ENCODE measurements at regions not wholly inside any gene's neighbourhood (a gene's known extent, or its start where the extent isn't known, plus 50 kb on each side); places are given as distances from the start of the nearest gene placed in this dataset.

DNA sequence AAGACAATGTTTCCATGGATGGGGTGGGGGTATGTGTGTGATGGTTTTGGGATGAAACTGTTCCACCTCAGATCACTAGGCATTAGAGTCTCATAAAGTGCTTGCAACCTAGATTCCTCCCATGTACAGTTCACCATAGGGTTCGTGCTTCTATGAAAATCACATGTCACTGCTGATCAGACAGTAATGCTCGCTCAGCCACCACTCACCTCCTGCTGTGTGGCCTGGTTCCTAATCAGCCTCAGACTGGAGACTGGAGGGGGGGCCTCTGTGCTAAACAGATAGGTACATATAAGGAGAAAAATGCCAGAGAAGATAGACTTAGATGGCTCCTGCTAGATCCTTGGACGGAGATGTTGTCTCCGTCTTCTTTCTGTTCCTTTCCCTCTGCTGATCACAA, 1296.9 kb upstream of the SEL1L start:
- Mint-ChIP-seq H3K27ac (no peak overlapping the region), H3K4me1 (no peaks in the 10 kb centered on the region), H3K27me3 (no peaks in the 10 kb centered on the region), H3K9me3 (no peaks in the 10 kb centered on the region), H3K36me3 (no peaks in the 10 kb centered on the region), H3K4me3 (no peak overlapping the region)
- DNase-seq (no peak), ATAC-seq (replicated peaks) (no peak)

DNA sequence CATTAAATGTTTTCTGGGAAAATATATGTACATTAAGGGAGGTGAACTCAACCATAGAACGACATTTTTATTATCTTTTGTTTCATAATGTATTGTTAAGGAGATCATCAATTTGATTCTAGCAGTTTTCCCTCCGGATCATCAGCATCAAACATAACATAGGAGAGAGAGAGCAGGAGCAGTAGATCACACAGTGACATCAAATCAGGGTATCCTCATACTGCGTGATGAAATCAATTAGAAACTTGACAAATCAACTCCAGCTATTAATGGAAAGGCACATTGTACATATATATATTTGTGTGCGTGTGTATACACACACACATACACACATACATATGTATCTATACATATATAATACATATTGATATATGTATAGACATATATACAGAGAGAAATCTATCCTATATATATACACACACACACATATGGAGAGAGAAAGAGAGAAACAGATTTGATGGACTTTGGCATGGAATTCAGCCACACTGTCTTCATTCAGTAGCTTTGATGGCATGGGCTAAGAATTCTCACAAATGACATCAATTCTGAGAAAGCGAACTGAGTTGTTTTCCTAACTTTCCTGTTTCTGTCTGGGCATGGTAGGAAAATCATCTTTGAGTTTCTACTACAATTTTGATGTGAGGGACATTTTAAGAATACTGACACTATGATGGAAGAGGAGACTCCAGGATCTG, 1302.8 kb upstream of the SEL1L start:
- Mint-ChIP-seq H3K4me3 (no peak overlapping the region), H3K36me3 (no peaks in the 10 kb centered on the region), H3K27ac (no peak overlapping the region), H3K4me1 (no peaks in the 10 kb centered on the region), H3K27me3 (no peaks in the 10 kb centered on the region), H3K9me3 (no peaks in the 10 kb centered on the region)
- ATAC-seq (replicated peaks) (no peak), DNase-seq (no peak)

DNA sequence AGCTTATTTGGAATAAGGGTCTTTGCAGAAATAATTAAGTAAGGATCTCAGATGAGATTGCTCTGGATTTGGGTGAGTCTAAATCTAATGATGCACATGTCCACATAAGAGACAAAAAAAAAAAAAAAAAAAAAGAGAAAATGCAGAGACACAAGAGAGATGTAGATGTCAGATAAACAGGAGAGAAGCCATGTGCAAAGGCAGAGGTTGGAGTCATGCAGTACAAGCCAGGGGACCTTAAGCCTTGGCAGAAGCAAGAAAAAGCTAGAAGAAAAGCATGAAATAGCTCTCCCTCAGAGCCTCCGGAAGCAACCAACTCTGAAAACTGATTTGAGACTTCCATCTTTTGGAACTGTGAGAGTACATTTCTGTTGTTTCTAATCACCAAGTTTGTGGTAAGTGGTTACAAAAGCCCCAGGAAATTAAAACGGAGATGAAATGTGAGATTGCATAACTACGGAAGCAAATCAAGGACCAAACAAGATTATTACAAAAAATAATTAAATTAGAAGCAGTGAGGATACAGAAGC, 1304.0 kb upstream of the SEL1L start:
- ATAC-seq (replicated peaks), result no peak
- Mint-ChIP-seq H3K27ac (no peak overlapping the region), H3K4me3 (no peak overlapping the region), H3K36me3 (no peaks in the 10 kb centered on the region), H3K9me3 (no peaks in the 10 kb centered on the region), H3K27me3 (no peaks in the 10 kb centered on the region), H3K4me1 (no peaks in the 10 kb centered on the region)
- DNase-seq, result no peak

DNA sequence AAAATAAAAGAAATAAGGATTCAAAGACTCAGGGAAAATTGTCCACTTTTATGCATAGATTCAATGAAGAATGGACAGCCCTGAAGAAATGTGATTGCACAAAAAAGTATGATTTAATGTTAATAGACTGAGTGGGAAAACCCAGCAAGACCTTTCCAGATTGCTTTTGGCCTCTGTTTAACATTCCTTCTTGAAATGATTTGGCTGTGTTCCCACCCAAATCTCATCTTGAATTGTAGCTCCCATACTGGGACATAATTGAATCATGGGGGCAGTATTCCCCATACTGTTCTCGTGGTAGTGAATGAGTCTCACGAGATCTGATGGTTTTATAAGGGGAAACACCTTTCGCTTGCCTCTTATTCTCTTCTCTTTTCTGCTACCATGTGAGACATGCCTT, 1316.9 kb upstream of the SEL1L start:
- no peak for DNase-seq
- no peaks in the 10 kb centered on the region for H3K4me1 Mint-ChIP-seq
- no peak overlapping the region for H3K4me3 Mint-ChIP-seq
- no peaks in the 10 kb centered on the region for H3K36me3 Mint-ChIP-seq
- H3K27ac Mint-ChIP-seq, result no peak overlapping the region
- no peaks in the 10 kb centered on the region for H3K27me3 Mint-ChIP-seq
- peaks cover 3 to 5% of the 10 kb centered on the region in 2 donors for H3K9me3 Mint-ChIP-seq
- ATAC-seq (replicated peaks), result no peak

DNA sequence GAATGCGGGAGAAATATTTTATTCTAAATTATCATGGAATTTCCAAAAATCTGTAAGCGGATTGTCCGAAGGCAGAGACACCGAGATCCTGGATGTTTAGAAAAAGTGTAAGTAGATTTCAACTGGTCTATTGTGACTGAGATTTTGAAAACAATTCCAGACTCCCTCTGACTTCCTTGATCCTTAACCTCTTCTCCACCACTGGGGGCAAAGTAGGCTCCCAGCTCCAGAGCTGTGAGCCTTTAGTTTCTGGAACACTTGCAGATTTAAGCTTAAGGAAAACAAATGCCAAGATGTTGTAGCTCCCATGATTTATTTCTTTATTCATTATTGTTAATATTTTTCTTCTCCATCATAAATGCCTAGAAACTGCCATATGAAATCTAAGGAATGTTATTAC, 1320.5 kb upstream of the SEL1L start:
- no peaks in the 10 kb centered on the region for H3K4me1 Mint-ChIP-seq

DNA sequence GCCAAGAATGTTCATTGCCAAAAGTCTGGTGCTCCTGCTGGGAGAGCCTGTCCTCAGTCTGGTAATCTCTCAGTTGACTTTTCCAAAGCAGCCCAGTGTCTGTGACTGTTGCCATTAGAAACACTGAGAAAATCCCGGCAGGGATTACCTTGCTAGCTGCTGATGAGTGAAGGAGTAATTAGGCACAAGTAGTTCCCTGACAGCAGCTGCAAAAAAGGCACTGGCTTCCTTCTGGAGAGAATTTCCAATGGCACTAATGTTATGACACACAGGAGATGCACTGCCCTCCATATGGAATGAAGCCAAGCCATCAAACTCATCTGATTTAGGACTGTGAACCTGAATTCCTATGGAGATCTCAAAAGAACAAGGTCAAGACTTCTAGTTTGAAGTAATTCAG, 1321.2 kb upstream of the SEL1L start:
- Mint-ChIP-seq H3K27ac (no peak overlapping the region), H3K27me3 (no peaks in the 10 kb centered on the region), H3K36me3 (no peaks in the 10 kb centered on the region), H3K4me1 (no peaks in the 10 kb centered on the region), H3K9me3 (no peaks in the 10 kb centered on the region), H3K4me3 (no peak overlapping the region)
- ATAC-seq (replicated peaks) (no peak), DNase-seq (no peak)

More for the DNA sequence above, 1320.5 kb upstream of the SEL1L start:
- peaks cover 2 to 4% of the 10 kb centered on the region in 2 donors for H3K9me3 Mint-ChIP-seq
- H3K27me3 Mint-ChIP-seq, result no peaks in the 10 kb centered on the region
- ATAC-seq (replicated peaks) (no peak), DNase-seq (no peak)
- no peak overlapping the region for H3K4me3 Mint-ChIP-seq
- no peaks in the 10 kb centered on the region for H3K36me3 Mint-ChIP-seq
- H3K27ac Mint-ChIP-seq, result no peak overlapping the region

DNA sequence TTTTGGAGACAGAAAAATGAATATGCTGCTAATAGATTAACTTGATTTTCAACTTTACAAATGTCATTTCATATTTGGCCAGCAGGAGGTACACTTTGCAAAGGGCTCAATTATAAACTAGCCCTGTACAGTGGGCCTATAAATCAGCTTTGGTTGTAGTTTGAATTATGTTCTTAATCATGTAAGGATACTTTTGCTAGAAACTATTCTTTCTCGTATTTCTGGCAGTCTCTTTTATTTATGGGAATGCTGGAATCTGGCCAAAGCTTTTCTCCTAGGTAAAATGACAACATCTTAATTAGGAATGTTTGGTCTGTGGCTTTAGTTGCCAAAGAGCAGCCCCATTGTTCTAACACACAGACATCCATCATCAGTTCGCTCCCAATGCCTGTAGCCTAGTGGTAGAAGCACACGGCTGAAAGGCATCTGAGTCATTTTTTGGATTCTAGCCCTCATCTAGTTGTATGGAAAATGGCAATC, 1322.3 kb upstream of the SEL1L start:
- DNase-seq, result no peak
- H3K9me3 Mint-ChIP-seq, result peaks cover 1 to 3% of the 10 kb centered on the region in 2 donors
- no peaks in the 10 kb centered on the region for H3K27me3 Mint-ChIP-seq
- no peaks in the 10 kb centered on the region for H3K4me1 Mint-ChIP-seq
- no peak overlapping the region for H3K27ac Mint-ChIP-seq
- H3K36me3 Mint-ChIP-seq, result no peaks in the 10 kb centered on the region
- H3K4me3 Mint-ChIP-seq, result no peak overlapping the region
- no peak for ATAC-seq (replicated peaks)

DNA sequence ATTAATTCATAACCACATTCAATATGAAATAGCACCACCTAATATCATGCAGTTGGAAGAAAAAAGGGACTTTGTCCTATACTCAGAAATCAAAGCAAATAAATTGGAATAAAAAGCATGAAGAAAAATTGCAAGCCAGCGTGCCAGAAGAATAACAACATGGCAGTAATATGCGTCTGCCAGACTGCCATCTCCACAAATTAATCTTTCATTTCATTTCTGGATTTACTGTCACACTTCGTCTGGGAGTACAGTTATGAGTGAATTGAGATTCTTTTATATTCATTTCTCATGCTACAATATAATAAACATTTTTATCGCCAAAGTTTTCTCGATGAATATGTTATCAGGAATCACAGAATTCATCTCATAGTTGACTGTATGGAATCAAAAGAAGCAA, 1327.7 kb upstream of the SEL1L start:
- Mint-ChIP-seq H3K4me1 (no peaks in the 10 kb centered on the region), H3K36me3 (no peaks in the 10 kb centered on the region), H3K4me3 (no peak overlapping the region), H3K9me3 (peaks cover 7 to 9% of the 10 kb centered on the region in 2 donors), H3K27me3 (no peaks in the 10 kb centered on the region), H3K27ac (no peak overlapping the region)
- ATAC-seq (replicated peaks) (no peak), DNase-seq (no peak)

DNA sequence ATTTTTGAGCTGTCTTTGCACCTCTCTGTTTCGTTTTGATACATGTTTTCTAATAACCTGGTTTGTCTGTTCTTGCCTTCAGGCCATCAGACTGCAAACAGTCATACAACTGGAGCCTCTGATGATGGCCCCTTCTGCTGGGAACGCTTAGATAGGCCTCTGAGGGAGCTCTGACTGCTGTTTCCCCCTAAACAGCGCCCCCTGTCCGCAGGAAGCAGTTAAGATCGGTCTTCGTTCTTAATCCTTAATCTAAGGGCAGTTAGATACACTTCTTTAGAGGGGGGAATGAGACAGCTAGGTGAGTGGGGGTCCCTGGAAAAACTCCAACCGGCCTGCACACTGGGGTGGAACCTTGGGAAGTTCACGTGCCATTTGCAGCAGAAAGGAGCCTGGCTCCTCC, 1338.8 kb upstream of the SEL1L start:
- Mint-ChIP-seq H3K4me3 (no peak overlapping the region), H3K27ac (no peak overlapping the region), H3K27me3 (no peaks in the 10 kb centered on the region), H3K9me3 (peaks cover 5 to 8% of the 10 kb centered on the region in 2 donors), H3K4me1 (no peaks in the 10 kb centered on the region), H3K36me3 (no peaks in the 10 kb centered on the region)
- no peak for ATAC-seq (replicated peaks)
- DNase-seq, result no peak

DNA sequence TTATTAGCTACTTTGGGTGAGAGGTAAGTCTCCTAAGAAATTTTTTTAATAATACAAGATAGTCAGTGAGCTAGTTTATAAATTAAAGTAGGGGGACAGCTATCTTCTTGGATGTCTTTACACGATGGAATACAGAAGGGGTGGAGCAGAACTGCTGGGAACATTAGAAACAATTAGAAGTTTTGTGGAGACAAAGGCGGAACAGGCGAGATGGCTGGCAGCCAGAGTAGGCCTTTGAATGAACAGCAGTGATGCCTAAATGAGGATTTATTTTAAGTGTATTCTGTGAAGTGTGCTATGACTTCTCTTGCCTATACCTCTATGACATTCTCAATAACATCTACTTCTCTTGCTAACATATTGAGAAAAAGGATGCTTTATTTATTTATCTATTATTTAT, 1345.3 kb upstream of the SEL1L start:
- H3K4me3 Mint-ChIP-seq, result no peak overlapping the region
- peaks cover 3 to 4% of the 10 kb centered on the region in 2 donors for H3K9me3 Mint-ChIP-seq
- no peaks in the 10 kb centered on the region for H3K4me1 Mint-ChIP-seq
- ATAC-seq (replicated peaks) (no peak), DNase-seq (no peak)
- H3K36me3 Mint-ChIP-seq, result no peaks in the 10 kb centered on the region
- H3K27ac Mint-ChIP-seq, result no peak overlapping the region
- H3K27me3 Mint-ChIP-seq, result no peaks in the 10 kb centered on the region

DNA sequence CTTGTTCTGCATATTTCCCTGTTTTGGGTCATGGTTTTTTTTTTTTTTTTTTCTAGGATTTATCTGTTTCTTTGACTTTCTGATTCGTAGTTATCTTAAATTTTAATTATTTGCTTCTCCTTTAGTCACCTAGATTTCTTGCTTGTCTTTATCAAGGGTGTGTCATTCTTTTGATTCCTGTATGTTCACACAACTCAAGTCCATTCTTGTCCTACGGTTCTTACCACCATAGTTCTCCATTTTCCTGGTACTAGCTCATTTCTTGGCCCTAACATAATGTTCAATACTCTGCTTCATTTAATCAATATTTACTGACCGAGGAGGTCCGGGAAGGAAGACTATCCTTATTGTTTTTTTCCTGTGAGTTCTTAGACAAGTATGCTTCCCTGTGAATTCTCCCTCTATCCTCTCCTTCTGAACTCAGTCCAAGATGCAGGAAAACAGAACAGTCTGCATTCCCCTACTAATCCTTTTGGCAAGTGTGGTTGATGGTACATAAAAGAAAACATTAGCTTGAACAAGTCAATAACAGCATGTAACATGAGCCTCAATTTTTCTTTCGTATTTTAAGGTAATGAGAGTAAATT, 1346.4 kb upstream of the SEL1L start:
- H3K36me3 Mint-ChIP-seq, result no peaks in the 10 kb centered on the region
- H3K4me3 Mint-ChIP-seq, result no peak overlapping the region
- no peaks in the 10 kb centered on the region for H3K27me3 Mint-ChIP-seq
- H3K4me1 Mint-ChIP-seq, result no peaks in the 10 kb centered on the region
- H3K9me3 Mint-ChIP-seq, result peaks cover 2 to 3% of the 10 kb centered on the region in 2 donors
- no peak overlapping the region for H3K27ac Mint-ChIP-seq
- ATAC-seq (replicated peaks) (no peak), DNase-seq (no peak)

DNA sequence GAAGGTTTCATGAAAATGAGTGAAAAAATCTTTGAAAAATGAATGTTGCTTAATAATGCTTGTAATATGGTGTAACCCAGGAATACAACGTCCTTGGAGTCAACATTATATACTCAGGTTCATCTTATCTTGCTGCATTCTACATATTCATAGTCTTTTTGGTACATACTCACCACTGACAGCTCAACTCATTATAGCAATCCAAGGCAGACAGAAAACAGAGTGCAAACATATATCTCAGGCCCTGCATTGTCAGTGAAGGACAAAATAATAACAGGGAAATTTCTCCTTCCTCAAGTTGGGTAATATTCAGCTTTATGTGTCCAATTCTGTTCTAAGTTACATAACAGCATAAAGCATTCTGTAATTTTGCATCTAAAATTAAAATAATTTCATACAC, 1353.0 kb upstream of the SEL1L start:
- Mint-ChIP-seq H3K27ac (no peak overlapping the region), H3K36me3 (no peaks in the 10 kb centered on the region), H3K4me3 (no peak overlapping the region), H3K9me3 (peaks cover 4 to 9% of the 10 kb centered on the region in 2 donors), H3K27me3 (no peaks in the 10 kb centered on the region), H3K4me1 (no peaks in the 10 kb centered on the region)
- DNase-seq (no peak), ATAC-seq (replicated peaks) (no peak)

DNA sequence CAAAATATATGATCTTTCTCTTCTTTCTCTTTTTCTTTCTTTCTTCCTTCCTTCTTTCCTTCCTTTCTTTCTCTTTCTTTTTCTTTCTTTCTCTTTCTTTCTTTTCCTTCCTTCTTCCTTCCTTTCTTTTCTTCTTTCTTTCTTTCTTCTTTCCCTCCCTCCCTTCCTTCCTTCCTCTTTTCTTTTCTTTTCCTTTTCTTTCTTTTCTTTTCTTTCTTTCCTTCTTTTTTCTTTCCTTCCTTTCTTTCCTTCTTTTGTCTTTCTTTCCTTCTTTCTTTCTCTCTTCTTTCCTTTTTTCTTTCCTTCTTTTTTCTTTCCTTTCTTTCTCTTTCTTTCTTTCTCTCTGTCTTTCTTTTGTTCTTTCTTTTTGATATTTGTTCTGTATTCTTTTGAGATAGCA, 1356.0 kb upstream of the SEL1L start:
- DNase-seq (no peak), ATAC-seq (replicated peaks) (no peak)
- Mint-ChIP-seq H3K4me3 (no peak overlapping the region), H3K36me3 (no peaks in the 10 kb centered on the region), H3K4me1 (no peaks in the 10 kb centered on the region), H3K27ac (no peak overlapping the region), H3K9me3 (peaks cover 5% of the 10 kb centered on the region in 2 donors), H3K27me3 (no peaks in the 10 kb centered on the region)

DNA sequence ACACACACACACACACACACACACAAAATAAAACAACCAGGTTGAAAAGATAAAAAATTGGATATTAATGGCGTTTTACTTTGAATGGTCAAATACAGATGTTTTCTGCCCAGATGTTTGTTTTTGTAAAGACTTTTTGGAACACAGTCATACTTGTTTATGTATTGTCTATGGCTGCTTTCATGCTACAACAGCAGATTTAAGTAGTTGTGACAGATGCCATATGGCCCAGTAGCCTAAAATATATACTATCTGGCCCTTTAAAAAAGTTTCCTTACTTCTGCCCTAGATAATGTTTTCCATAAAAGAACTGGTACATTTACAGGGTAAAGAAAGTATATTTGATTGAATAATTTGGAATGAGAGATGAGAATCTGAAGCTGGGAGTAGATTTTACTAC, 1362.8 kb upstream of the SEL1L start:
- Mint-ChIP-seq H3K4me1 (no peaks in the 10 kb centered on the region), H3K27ac (no peak overlapping the region), H3K27me3 (no peaks in the 10 kb centered on the region), H3K4me3 (no peak overlapping the region), H3K9me3 (peaks cover 0 to 3% of the 10 kb centered on the region in 2 donors), H3K36me3 (no peaks in the 10 kb centered on the region)
- DNase-seq, result no peak
- no peak for ATAC-seq (replicated peaks)

Data from stimulated activated naive B cell treated with anti-CD40 and anti-IgM and Interleukin-4, amounts not matched to agents 10 μg/mL and 1 μg/mL and 100 μg/mL, for 72 hours (primary cell).